GM12892 (cell line): ENCODE measurements at regions not wholly inside any gene's neighbourhood (a gene's known extent, or its start where the extent isn't known, plus 50 kb on each side); places are given as distances from the start of the nearest gene placed in this dataset.

Experiments
- DNase-seq: peaks from one replicate; pipeline ENCODE4 v3.0.0; 2011; ENCODE audit not compliant: insufficient read length
- FAIRE-seq: peaks from 2 replicates; lab custom pipeline; 2011; peaks lifted over from hg19 to GRCh38; lab: Jason Lieb, UNC
- POLR2A ChIP-seq: IDR thresholded peaks from 2 replicates; pipeline ENCODE4 v1.6.1; 2011; ENCODE audit warnings: low read depth, low read length, control low read depth
- POLR2AphosphoS5 ChIP-seq: IDR thresholded peaks from 2 replicates; pipeline ENCODE4 v1.6.1; 2011; ENCODE audit warnings: low read depth, low read length, control low read depth
- TAF1 ChIP-seq: IDR thresholded peaks from 2 replicates; pipeline ENCODE4 v1.6.1; 2011; ENCODE audit warnings: low read depth, mild to moderate bottlenecking, control low read depth, low read length, borderline replicate concordance

- FAIRE-seq (no peak), DNase-seq (no peak)
- no peak for TF ChIP-seq POLR2AphosphoS5
- TF ChIP-seq TAF1 = no peak
- TF ChIP-seq POLR2A = no peak
Observed at GRCh38 chr14:95424529-95424928, 91.9 kb downstream of the SYNE3 start.

DNA sequence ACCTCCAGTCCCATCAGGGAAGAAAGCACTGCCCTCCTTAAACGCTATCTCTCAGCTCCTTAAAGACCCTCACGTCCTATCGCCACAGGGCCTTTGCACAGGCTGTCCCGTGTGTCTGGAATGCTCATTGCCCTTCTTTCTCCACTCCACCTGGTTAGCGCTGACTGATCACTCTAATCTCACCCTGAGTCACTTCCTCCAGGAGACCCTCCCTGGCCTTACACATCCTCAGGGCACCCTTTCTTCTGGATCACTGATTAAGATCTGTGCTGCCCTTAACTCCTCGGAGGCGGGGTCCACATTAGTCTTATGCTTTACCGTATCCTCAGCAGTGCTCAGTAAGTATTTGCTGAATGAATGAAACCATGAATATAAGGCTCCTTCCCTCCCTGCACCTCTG, 94.7 kb downstream of the SYNE3 start:
- FAIRE-seq = no peak
- no peak for DNase-seq
- TF ChIP-seq POLR2A (no peak), TAF1 (no peak), POLR2AphosphoS5 (no peak)

- TF ChIP-seq POLR2AphosphoS5 (no peak), TAF1 (no peak), POLR2A (no peak)
- DNase-seq = no peak
- no peak for FAIRE-seq
Observed at GRCh38 chr14:95420060-95420459, 96.4 kb downstream of the SYNE3 start.

GRCh38 chr14:95419569-95419968, 96.9 kb downstream of the SYNE3 start:
- DNase-seq = no peak
- FAIRE-seq = no peak
- TF ChIP-seq TAF1 (no peak), POLR2A (no peak), POLR2AphosphoS5 (no peak)

GRCh38 chr14:95418858-95419257, 97.6 kb downstream of the SYNE3 start:
- TF ChIP-seq POLR2AphosphoS5 (no peak), TAF1 (no peak), POLR2A (no peak)
- DNase-seq (no peak), FAIRE-seq (no peak)

- TF ChIP-seq POLR2A (no peak), TAF1 (no peak), POLR2AphosphoS5 (no peak)
- FAIRE-seq (no peak), DNase-seq (no peak)
Observed at GRCh38 chr14:95417492-95417891, 97.8 kb upstream of the CLMN start.

GRCh38 chr14:95415993-95416392, 96.3 kb upstream of the CLMN start:
- TF ChIP-seq POLR2AphosphoS5 = no peak
- TF ChIP-seq POLR2A = no peak
- TF ChIP-seq TAF1 = no peak
- FAIRE-seq (no peak), DNase-seq (no peak)

- DNase-seq = no peak
Observed at GRCh38 chr14:95413289-95414215, 93.8 kb upstream of the CLMN start.

GRCh38 chr14:95410838-95411237, 91.1 kb upstream of the CLMN start:
- TF ChIP-seq POLR2AphosphoS5 (no peak), POLR2A (no peak), TAF1 (no peak)
- DNase-seq (no peak), FAIRE-seq (no peak)

More at GRCh38 chr14:95413289-95414215, 93.8 kb upstream of the CLMN start:
- no peak for TF ChIP-seq POLR2A
- TF ChIP-seq TAF1 = no peak
- TF ChIP-seq POLR2AphosphoS5 = no peak
- no peak for FAIRE-seq

- FAIRE-seq (no peak), DNase-seq (no peak)
- TF ChIP-seq POLR2AphosphoS5 (no peak), POLR2A (no peak), TAF1 (no peak)
Observed at GRCh38 chr14:95409477-95410272, 90.0 kb upstream of the CLMN start.

GRCh38 chr14:95408731-95409476, 89.2 kb upstream of the CLMN start:
- DNase-seq (no peak), FAIRE-seq (no peak)
- no peak for TF ChIP-seq TAF1
- no peak for TF ChIP-seq POLR2AphosphoS5
- TF ChIP-seq POLR2A = no peak
